ENCODE measurements at regions not wholly inside any gene's neighbourhood (a gene's known extent, or its start where the extent isn't known, plus 50 kb on each side); places are given as distances from the start of the nearest gene placed in this dataset.

GRCh38 chr15:25501828-25502446 lies 63.1 kb upstream of the UBE3A start:
- no peak for DNase-seq

- no peak for DNase-seq
Observed at GRCh38 chr15:25498835-25499234, 60.0 kb upstream of the UBE3A start.

- DNase-seq: no peak
Observed at GRCh38 chr15:25497934-25498333, 59.1 kb upstream of the UBE3A start.

- no peak for DNase-seq
Observed at GRCh38 chr15:25493823-25494526, 55.2 kb upstream of the UBE3A start.

- DNase-seq: no peak
Observed at GRCh38 chr15:25492315-25492714, 53.5 kb upstream of the UBE3A start.

Data from NCI-H226 (cell line).